Epithelial cell of esophagus (primary cell): ENCODE measurements at regions not wholly inside any gene's neighbourhood (a gene's known extent, or its start where the extent isn't known, plus 50 kb on each side); places are given as distances from the start of the nearest gene placed in this dataset.

ENCODE experiments used
- DNase-seq: peaks from one replicate; pipeline ENCODE4 v3.0.0; 2010; ENCODE audit warnings: low read depth
- H3K4me3 ChIP-seq: 2 replicates; pipeline ENCODE4 v1.5.1; 2011; ENCODE audit warnings: mild to moderate bottlenecking, low read length, control low read depth
- CTCF ChIP-seq: IDR thresholded peaks from 2 replicates; pipeline ENCODE4 v1.5.1; 2011; ENCODE audit warnings: low read depth, mild to moderate bottlenecking, low read length, control low read depth, inconsistent platforms; ENCODE audit not compliant: insufficient read depth; ENCODE audit errors: missing control alignments

- TF ChIP-seq CTCF: no peak
- peak; percentile 64 for DNase-seq
- no peak overlapping the region for H3K4me3 ChIP-seq
Observed at GRCh38 chr10:14416308-14416700, 85.6 kb upstream of the FRMD4A start.

DNA sequence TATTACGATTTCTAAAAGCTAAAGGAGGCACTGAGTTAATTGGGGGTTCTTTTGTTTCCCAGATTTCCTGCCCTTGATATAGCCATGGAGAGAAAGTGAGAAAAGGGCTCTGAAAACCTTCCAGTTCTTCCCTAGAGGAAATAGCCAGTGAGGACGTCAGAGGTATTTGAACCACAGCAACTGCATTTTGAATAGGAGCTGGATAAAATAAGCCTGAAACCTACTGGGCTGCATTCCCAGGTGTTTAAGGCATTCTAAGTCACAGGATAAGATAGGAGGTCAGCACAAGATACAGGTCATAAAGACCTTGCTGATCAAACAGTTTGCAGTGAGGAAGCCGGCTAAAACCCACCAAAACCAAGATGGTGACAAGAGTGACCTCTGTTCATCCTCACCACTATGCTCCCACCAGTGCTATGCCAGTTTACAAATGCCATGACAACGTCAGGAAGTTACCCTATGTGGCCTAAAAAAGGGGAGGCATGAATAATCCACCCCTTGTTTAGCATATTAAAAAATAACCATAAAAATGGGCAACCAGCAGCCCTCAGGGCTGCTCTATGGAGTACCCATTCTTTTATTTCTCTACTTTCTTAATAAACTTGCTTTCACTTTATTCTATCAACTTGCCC, 85.1 kb upstream of the FRMD4A start:
- H3K4me3 ChIP-seq: no peak overlapping the region
- no peak for DNase-seq
- no peak for TF ChIP-seq CTCF

DNA sequence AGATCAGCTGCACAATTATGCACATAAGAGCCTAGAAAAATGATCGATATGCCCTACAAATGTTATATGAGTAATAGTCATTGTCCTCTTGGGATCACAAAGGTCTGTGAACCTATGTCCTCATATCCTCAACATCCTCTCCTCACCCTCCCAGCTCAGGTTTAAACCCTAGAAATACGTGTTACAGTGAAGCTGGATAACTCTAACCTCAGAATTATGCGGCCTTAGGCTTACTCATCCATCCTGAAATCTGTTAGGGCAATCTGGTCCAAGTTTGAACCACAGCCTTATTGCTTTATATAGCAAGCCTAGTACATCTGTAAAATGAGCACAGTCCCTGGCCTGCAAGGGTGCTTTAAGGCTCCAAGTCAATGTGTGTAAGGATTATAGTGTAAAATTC, 84.2 kb upstream of the FRMD4A start:
- no peak for TF ChIP-seq CTCF
- DNase-seq: peak; percentile 36
- no peak overlapping the region for H3K4me3 ChIP-seq

GRCh38 chr10:14413523-14413922, 82.8 kb upstream of the FRMD4A start:
- no peak for TF ChIP-seq CTCF
- no peak overlapping the region for H3K4me3 ChIP-seq
- DNase-seq: no peak

- DNase-seq: no peak
- no peak overlapping the region for H3K4me3 ChIP-seq
- no peak for TF ChIP-seq CTCF
Observed at GRCh38 chr10:14412624-14413023, 81.9 kb upstream of the FRMD4A start.

GRCh38 chr10:14409856-14410458, 79.2 kb upstream of the FRMD4A start:
- no peak for DNase-seq
- TF ChIP-seq CTCF: no peak
- no peak overlapping the region for H3K4me3 ChIP-seq

DNA sequence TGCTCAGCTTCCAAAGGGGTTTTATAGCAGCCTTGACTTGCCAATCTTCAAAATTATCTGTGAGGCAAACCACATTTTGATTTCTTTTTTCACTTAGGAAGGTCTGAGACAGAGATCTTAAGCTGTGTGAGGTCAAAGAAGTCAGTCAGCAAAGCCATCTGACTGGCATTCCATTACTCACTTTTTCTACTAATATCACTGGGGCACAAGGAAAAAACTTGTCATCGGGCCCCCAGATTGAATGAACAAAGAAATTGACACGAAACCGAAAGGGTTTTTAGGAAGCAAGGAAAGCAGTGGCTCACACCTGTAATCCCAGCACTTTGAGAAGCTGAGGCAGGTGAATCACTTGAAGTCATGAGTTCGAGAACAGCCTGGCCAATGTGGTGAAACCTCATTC, 78.5 kb upstream of the FRMD4A start:
- no peak overlapping the region for H3K4me3 ChIP-seq
- no peak for TF ChIP-seq CTCF
- no peak for DNase-seq
